ENCODE measurements at regions not wholly inside any gene's neighbourhood (a gene's known extent, or its start where the extent isn't known, plus 50 kb on each side); places are given as distances from the start of the nearest gene placed in this dataset.

GRCh38 chr14:29140016-29140415, 373.4 kb downstream of the FOXG1 start:
- H3K27ac ChIP-seq (ENCODE audit: insufficient read depth, low read length) = no peak overlapping the region
- DNase-seq (no peak), ATAC-seq (ENCODE audit: low read depth) (no peak)
- no peak overlapping the region for H3K4me2 ChIP-seq (ENCODE audit: low read depth, low read length)
- 37% methylated on average over 2 of the region's 3 CpGs; no CpG with 5 or more reads in 1 of the 2 experiments for WGBS, 2 experiments (ENCODE audit: extremely low coverage in 2 of 2, insufficient read length in 1 of 2)
- H3K27me3 ChIP-seq (ENCODE audit: control insufficient read depth, insufficient read depth, low read length) = no peaks in the 10 kb centered on the region
- no TSS peak for BruUV-seq (replicated peaks)
- H3K9ac ChIP-seq (ENCODE audit: low read depth, low read length) = no peak overlapping the region
- H2AFZ ChIP-seq (replicated peaks; ENCODE audit: low read length, poor library complexity) = no peak overlapping the region
- H4K5ac ChIP-seq (ENCODE audit: low read depth, low read length) = no peak overlapping the region
- H3K23ac ChIP-seq (ENCODE audit: low read depth, low read length) = no peak overlapping the region
- H3K79me1 ChIP-seq (ENCODE audit: low read depth in 1 of 2, low read length in 2 of 2) = no peaks in the 10 kb centered on the region
- H3K9me1 ChIP-seq (ENCODE audit: insufficient read depth, low read length) = no peaks in the 10 kb centered on the region
- no peaks in the 10 kb centered on the region for H3K9me3 ChIP-seq (ENCODE audit: control insufficient read depth, insufficient read depth, low read length)
- H2AK5ac ChIP-seq (ENCODE audit: low read depth, low read length) = no peak overlapping the region
- H3K14ac ChIP-seq (replicated peaks; ENCODE audit: low read depth, low read length) = no peak overlapping the region
- TF ChIP-seq MXI1 (IDR thresholded peaks at IDR 0.05; ENCODE audit: borderline replicate concordance, low read depth, low read length) (no peak), CTCF (conservative IDR thresholded peaks at IDR 0.05; ENCODE audit: low read depth, low read length) (no peak), POLR2A (IDR thresholded peaks at IDR 0.05; ENCODE audit: low read depth, low read length) (no peak), SMC3 (IDR thresholded peaks at IDR 0.05; ENCODE audit: low read depth, low read length) (no peak), RCOR1 (IDR thresholded peaks at IDR 0.05; ENCODE audit: insufficient replicate concordance, low read length) (no peak), MAZ (IDR thresholded peaks at IDR 0.05; ENCODE audit: borderline replicate concordance, low read depth, low read length) (no peak)
- no peak overlapping the region for H2BK15ac ChIP-seq (ENCODE audit: low read depth, low read length)
- H2BK5ac ChIP-seq (ENCODE audit: low read depth, low read length, poor library complexity, severe bottlenecking) = no peak overlapping the region
- no peaks in the 10 kb centered on the region for H3K36me3 ChIP-seq (ENCODE audit: control insufficient read depth, insufficient read depth, low read length)
- no peak overlapping the region for H4K8ac ChIP-seq (ENCODE audit: low read depth in 2 of 2, low read length in 2 of 2)
- in situ Hi-C loops (cut with MboI; ENCODE audit: low sequenced_read_pairs) (no loop called here), dilution Hi-C loops (cut with HindIII; ENCODE audit: low sequenced_read_pairs, unreplicated experiment) (no loop called here), intact Hi-C loops (cut with micrococcal nuclease) (no loop called here)
- no peak overlapping the region for H2BK20ac ChIP-seq (ENCODE audit: low read depth, low read length)
- H4K20me1 ChIP-seq (ENCODE audit: insufficient read depth, low read length) = no peaks in the 10 kb centered on the region
- no peak overlapping the region for H3K56ac ChIP-seq (ENCODE audit: extremely low read depth, insufficient read depth, low read length)
- no peak overlapping the region for H2BK120ac ChIP-seq (ENCODE audit: low read depth, low read length)
- no peak overlapping the region for H2AK9ac ChIP-seq (replicated peaks; ENCODE audit: low read depth, low read length, poor library complexity)
- CTCF ChIA-PET = interaction anchor here (1.3 kb wide), 1 partner anchor 14 kb away, joined by 3 read pairs; no protein-coding TSS in a partner anchor
- no peak overlapping the region for H3K4me3 ChIP-seq (ENCODE audit: insufficient read depth, low read depth, low read length)
- H3K18ac ChIP-seq (ENCODE audit: low read depth, low read length) = no peak overlapping the region
- POLR2A ChIA-PET (ENCODE audit: unreplicated experiment) = no interaction called here
- no peaks in the 10 kb centered on the region for H3K4me1 ChIP-seq (ENCODE audit: control insufficient read depth, insufficient read depth, low read length)
- H4K91ac ChIP-seq (ENCODE audit: insufficient read depth, low read depth, low read length) = no peak overlapping the region
- H3K4ac ChIP-seq (ENCODE audit: low read depth, low read length) = no peak overlapping the region

All from IMR-90 (cell line).